GM19023 (cell line): ENCODE measurements at regions not wholly inside any gene's neighbourhood (a gene's known extent, or its start where the extent isn't known, plus 50 kb on each side); places are given as distances from the start of the nearest gene placed in this dataset.

Experiments used
- ATAC-seq: cut with Tn5 transposase; IDR thresholded peaks from one replicate; pipeline ENCODE4 v1.9.1; 2021; ENCODE audit warnings: mild to moderate bottlenecking, moderate library complexity; ENCODE audit not compliant: unreplicated experiment

DNA sequence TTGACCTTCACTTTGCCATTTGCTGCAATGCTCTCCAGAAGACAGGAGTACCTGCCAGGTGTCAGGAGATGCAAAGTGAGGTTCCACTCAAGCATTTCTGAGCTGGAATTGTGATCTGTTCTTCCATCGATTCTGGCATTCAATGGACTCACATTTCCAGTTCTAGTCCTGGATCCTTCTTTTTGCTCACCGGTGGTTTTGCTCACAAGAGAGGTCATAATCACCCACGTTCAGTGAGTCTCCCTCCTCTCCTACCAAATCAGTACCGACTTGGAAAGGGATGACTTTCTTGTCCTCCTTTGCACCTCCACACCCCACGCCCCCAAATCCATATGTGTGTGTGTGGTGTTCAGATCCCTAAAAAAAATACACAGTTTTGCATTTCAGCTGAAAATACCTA is 206.7 kb upstream of the IGF1R start:
- ATAC-seq = no peak

DNA sequence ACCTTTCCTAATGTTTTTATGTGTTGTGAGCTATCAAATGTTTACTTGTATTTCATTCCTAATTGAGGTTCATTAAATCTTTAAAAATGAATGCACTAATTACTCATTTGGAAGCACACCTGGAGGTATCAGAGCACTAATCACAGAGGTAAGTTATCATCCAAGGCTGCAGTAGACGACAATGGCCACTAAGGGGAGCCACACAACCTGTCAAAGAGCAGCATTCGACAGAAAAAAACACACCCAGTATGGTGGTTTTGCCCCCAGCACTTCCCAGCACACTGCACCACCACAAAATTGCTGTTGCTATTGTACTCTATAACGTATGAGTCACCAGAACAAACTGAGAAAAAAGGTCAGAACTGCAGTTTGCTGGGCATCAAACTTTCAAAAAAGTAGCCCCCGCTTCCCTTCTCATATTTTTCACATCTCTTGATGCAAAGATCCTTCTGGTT is 205.9 kb upstream of the IGF1R start:
- peak; percentile 71 for ATAC-seq

DNA sequence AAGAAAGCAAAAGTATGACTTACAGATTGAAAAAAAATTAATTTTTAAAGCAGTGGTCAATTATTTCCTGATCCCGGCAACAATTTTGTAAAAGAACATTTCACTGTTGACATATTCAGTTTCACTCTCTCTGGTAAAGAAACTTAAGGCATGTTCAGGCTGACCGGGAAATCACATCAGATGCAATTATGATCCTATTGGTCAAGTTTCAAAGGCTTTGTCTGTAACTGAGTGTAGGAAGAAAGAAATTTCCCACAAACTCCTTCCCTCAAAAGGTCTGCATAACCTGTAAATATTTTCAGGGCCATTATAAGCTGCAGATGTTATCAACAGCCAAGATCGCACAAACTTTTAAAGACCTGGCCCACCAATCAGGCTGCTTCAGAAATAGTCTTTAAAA is 205.4 kb upstream of the IGF1R start:
- ATAC-seq = no peak

DNA sequence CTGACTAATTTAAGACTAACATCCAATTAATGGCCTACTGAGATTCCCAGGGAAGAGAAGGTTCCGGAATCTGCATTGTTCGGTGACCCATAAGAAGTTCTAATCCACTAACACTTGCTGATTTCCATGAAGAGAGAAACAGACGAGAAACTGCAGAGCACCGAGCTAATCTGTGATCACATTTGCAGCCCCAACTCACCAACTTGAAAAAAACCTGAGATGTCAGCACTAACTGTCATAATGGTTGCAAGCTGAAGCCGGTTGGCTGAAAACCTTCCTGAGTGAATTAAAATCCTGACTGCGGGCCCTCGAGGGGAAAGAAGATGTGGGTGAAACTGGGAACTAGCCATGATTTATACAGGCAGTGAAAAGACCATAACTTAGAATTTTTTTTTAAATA is 204.8 kb upstream of the IGF1R start:
- ATAC-seq = no peak

DNA sequence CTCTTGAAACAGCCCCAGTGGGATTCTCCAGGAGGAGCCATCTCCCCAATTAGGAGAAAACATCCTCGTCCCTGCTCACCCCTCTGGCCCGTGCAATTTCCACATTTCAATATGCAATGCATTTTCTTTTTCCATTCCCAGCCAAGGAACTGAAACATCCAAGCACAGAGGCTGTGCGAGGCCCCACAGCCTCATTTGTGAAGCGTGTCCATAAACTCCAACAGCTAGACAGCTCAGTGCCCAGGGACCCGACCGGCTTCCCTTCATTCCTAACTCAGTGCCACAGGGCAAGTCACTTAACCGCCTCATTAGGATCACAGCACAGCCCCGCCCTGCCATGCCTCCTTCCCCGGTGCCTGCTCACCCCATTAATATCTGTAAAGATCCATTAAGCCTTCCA is 204.2 kb upstream of the IGF1R start:
- no peak for ATAC-seq

DNA sequence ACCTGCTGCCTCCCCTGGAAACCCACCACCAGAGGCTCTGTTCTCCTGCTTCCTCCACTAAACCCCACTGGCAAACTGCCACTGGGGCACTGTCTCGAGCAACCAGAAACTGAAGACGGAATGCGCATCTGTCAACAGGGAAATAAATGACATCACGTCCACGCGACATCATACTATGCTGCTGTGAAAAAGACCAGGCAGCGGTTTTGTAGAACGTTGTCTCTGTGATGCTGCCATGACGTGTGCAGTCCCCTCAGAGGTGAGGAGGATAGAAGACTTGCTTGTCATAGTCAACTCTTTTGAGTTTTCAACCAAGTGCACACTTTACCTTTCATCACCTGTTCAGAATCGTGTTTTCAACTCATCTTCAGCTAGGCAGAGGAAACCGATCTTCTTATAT is 203.0 kb upstream of the IGF1R start:
- ATAC-seq = no peak

DNA sequence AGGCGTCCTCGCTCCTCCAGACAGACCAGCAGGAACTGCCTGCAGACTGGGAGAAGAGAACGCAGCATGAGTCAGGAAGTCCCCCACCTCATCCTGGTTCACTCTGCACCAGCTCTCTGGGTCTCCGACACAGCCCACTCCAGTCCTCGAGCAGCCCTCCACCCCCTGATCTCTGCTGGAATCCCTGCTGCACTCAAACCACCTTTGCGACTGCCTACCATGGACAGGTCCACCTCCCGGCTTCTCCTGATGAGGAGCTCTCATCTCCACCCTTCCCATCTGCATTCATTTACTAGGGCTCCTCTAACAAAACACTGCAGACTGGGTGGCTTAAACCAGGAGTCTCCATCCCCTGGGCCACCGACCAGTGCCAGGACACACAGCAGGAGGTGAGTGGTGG is 202.3 kb upstream of the IGF1R start:
- no peak for ATAC-seq

DNA sequence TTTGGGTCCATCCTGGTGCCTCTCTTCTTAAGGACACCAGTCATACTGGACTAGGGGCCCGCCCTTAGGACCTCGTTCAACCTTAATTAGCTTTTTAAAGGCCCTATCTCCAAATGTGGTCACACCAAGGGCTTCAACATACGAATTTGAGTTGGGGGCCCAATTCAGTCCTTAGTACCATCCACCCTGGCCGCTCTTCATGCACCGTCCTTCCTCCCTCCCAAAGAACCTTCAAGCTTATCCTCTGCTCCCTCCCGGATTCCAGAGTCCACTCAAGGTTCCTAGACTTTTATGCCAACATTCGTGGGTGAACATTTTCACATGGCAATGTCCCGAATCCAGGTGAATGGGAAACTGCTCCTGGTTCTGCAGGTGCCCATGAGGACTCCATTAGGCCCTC is 201.3 kb upstream of the IGF1R start:
- ATAC-seq = no peak

DNA sequence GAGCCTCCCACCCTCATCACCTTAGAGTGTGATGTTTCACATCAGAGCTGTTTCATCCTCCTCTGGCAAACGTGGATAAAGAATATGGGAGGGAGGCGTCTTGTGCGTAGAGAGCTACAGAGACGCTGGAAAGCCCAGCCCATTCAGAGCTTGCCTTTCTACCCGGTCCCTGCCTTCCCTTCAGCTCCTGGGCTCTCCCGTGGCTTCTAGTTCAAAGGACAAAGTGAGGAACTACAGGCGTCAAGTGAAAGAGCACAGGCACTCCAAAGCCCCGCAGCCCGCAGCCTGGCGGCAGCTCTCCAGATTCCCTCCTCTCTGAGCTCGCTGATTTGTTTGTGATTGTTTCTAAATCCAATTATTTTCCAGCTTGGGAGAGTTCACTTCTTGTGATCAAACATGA is 197.1 kb upstream of the IGF1R start:
- ATAC-seq = no peak

DNA sequence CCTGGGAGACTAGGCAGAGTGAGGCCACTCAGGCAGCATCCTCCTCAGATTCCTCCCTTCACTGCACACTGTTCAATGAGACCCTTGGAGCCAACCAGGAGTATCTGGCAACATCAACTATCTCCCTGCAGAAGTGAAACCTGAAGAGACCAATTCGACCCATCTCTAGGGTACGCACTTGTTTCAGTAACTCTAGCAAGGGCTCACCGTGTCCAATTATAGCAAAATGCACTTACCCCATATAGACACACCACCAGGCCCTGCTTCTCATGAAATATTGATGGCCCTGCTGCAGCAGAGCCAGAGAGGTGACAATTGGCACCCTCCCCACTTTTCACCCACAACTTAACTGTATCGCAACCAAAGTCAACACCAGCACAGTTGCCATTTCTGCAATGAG is 196.1 kb upstream of the IGF1R start:
- no peak for ATAC-seq

DNA sequence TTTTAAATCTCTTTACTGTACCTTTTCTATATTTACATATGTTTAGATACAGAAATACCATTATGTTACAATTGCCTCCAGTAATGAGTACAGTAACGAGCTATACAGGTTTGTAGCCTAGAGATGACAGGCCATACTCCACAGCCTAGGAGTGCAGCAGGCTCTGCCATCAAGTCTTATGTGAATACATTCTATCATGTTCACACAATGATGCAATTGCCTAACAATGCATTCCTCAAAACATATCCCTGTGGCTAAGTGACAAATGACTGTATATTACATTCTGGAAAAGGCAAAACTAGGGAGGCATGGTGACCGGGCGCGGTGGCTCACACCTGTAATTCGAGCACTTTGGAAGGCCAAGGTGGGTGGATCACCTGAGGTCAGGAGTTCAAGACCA is 192.4 kb upstream of the IGF1R start:
- no peak for ATAC-seq

DNA sequence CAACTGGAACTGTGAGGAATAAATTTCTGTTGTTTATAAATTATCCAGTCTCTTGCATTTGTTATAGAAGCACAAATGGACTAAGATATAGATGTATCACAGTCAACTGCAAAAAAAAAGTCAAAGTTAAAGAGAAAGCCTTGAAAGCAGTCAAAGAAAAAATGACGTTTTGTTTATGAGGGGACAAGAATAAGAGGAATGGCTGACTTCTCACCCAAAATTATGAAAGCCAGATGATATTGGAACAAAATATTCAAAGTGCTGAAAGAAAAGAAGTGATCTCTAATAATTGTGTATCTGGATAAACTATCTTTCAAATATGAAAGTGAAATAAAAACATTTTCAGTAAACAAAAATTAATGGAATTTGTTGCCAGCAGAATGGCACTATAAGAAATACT is 171.8 kb upstream of the IGF1R start:
- no peak for ATAC-seq

DNA sequence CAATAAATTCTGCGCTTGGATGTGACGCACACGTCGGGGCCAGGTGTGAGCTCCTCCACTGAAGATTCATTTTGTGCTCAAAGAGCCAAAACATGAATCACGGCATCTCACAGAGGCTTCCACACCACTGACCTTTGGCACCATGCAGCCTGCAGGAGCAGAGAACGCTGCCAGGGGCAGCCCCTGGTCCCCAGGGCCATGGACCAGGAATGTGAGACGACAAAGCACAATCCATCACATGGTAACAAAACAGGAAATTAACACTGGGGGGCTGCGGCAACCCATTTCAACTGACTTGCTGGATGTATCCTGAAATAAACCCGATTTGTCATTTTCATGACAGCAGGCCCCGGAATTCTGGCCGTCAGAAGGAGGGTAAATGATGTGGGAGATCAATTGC is 167.5 kb upstream of the IGF1R start:
- ATAC-seq = no peak

DNA sequence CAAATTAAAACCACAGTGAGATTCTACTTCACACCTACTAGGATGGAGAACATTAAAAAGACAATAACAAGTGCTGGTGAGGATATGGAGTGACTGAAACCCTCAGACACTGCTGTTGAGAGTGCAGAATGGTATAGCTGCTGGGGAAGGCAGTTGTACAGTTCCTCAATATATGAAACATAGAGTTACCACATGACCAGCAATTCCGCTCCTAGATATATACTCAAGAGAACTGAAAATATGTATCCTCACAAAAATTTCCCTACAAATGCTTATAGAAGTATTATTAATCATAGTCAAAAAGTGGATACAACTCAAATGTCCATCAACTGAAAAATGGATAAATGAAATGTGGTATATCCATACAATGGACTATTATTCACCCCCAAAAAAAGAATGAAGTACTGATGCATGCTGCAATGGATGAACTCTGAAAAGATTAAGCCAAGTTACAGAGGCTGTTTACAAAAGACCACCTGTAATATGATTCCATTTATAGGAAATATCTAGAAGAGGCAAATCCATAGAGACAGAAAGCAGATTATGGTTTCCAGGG is 164.7 kb upstream of the IGF1R start:
- no peak for ATAC-seq

DNA sequence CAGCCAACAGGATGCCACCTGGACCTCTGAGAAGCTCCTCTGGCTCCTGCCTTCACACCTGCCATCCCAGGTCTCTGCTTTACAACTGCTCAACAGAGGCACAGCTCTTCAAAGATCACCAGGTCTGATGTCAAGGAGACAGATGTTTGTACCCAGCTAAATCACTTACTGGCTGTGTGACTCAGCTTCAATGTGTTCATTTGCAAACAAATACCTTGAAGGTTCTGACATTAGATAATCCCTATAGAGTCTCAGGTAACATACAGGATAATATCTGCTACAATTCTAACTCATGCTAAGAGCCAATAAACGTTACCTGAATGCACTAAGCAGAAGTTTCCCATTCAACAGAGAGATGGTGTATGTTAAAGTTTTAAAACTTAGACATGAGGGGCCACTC is 163.4 kb upstream of the IGF1R start:
- no peak for ATAC-seq

DNA sequence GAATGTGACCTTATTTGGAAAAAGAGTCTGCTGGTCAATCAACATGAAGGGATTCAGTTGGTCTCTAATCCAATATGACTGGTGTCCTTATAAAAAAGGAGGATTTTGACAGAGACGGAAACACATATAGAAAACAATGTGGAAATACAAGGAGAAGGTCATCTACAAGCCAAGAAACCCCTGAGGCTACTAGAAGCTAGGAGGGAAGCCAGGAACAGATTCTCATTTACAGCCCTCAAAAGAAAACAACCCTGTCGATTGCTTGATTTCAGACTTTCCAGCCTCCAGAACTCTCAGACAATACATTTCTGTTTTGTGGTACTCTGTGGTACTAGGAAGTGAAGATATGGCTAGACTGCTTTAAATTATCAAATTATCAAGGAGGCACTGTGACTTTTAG is 162.9 kb upstream of the IGF1R start:
- ATAC-seq = no peak

DNA sequence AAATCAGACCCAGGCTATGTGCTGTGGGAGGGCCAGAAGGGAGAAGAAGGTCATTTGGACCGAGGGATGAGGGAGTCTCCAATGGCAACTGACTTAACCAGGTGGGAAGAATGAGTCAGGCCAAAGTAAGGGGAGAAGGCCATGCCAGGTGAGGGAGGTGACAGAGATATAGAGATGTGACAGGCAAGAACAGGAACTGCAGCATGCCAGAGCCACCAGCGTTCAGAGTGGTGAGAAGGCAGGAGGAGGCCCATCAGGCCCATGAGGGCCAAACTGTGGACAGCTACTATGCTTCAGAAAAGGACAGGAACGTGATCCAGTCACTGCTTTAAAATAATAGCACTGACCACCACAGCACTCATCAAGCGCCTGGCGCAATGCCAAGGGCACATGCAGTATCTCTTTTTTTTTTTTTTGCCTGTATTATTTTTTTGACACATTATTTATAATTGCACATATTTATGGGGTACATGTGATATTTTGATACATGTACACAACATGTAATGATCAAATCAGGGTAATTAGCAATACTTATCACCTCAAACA is 154.3 kb upstream of the IGF1R start:
- no peak for ATAC-seq

DNA sequence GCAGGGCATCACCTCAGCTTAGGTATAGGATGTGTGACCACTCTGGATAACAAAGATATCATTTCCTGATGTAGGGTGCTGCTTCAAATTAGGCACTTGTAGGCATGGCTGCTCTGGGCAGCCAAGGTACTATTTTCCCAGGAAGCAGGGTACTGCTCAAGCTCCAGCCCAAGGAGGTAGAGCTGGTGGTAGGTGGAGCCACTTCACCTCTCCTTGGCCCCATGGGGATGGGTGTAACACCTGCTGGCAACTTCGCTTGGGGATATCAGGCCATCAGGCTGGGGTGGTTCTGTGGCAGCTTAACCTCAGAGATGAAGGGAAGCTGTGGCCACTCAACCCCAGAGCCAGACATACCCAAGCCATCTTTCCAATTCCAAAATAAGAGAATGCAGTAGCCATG is 147.1 kb upstream of the IGF1R start:
- ATAC-seq = no peak

DNA sequence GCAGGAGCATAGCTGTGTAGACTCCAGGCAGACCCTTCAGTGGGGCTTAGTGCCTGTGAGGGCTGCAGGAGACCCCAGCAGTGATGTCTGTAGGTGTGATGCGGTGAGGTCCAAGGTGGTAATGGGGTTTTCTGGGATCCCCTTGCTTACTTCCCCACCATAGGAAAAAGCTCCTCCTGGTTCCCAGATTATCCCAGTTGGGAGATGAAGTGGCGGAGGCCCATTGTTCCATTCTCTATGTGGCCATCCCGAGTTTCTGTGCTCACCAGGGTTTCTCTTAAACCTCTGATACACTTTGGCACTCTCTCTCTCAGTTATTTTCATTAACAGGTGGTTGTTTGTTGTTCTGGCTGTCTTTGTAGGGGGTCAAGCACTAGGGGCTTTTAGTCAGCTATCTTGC is 146.7 kb upstream of the IGF1R start:
- no peak for ATAC-seq

DNA sequence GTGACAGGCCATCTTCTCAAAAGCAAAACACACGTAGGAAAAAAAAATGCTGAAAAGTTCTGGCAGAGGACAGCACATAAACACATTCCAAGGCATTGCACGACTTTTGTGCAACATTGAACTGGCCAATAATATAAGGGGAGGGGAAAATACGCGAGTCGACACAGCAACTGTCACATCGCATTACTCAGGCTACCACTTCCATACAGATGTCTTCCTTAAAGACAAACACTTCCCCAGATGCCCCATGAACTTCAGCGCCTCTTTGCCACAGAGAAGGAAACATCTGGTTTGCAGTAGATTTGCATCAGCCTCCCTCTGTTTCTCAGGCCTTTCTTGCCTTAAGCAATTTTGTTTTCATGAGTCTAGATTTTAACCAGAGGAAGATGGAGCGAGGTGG is 144.4 kb upstream of the IGF1R start:
- no peak for ATAC-seq

DNA sequence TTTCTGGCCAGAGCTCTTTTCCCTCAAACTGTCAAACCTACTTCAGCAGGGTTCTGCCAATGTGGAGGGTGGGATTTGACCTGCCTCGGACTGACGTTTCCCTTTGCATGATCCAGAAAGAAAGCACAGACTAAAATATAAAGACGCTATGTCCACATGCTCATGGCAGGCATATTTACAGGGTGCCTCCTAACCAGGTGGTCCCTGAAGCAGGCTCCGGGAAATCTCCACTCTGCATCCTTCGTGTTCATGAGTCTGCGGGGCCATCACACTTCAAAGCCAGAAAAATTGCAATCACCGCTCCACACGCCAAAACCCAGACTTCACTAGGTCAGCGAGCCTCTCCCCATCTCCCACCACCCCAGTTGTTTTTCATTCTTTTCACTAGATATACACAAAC is 143.3 kb upstream of the IGF1R start:
- ATAC-seq = no peak

DNA sequence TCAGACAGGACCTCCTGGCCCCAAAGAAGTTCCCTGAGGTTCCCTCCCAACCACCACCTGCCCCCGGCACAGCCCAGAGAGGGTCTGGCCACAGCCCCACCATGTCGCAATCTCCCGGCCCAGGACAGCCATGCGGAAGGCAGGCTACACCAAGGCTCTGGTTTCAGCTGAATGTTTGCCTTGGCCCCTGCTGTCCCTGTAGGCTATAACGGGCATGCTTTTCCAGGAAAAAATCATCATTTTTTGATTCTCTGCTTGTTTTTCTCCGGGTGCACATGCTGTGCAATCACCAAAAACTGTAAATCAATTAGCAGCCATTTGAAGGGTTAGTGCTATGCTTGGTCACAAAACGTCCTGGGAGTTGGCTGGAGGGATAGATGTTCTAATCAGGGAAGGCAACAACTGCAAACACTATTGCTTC is 142.7 kb upstream of the IGF1R start:
- no peak for ATAC-seq

DNA sequence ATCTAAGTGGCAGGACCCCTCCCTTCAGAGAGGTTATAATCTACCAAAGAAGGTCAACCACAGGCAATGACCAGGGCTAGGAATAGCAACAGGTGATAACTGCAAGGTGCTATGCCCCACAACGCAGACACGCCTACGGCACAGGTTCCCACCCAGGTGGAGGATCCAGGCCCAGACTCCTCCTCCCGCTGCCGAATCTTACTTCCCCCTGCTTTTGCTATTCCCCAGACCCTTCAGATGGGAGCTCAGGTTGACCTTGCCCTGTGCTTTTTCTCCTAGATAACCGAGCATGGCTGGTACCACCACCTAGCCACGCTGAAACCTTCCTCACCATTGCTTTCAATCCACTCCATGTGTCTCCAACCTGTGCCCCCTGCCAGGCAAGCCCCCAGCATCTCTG is 142.2 kb upstream of the IGF1R start:
- no peak for ATAC-seq
